ENCODE measurements at regions not wholly inside any gene's neighbourhood (a gene's known extent, or its start where the extent isn't known, plus 50 kb on each side); places are given as distances from the start of the nearest gene placed in this dataset.

DNA sequence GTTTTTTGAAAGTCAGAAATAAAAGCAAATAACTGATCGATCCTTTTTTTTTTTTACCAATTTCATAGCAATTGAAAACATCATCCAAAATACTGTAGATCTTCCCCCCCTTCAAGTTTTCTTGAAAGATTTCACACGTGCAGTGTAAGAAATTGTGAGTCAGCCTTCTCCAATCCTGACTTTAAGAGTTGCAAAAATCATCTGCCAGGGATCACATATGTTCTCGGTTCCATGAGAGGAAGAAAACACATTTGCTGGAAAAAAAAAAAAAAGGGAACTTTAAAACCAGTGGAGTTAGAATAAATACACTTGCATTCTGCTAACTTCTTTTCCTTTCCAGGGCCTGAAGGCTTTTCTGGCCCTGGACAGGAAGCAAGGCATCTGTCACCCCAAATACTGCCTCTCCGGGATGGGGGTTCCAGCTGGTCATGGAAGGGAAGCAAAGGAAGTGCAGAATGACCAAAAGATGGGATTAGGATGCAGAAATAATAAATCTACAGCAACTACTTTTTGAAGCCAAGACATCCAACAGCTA lies 198.4 kb upstream of the KIAA1217 start:
- no peak for DNase-seq (ENCODE audit: low spot score)

DNA sequence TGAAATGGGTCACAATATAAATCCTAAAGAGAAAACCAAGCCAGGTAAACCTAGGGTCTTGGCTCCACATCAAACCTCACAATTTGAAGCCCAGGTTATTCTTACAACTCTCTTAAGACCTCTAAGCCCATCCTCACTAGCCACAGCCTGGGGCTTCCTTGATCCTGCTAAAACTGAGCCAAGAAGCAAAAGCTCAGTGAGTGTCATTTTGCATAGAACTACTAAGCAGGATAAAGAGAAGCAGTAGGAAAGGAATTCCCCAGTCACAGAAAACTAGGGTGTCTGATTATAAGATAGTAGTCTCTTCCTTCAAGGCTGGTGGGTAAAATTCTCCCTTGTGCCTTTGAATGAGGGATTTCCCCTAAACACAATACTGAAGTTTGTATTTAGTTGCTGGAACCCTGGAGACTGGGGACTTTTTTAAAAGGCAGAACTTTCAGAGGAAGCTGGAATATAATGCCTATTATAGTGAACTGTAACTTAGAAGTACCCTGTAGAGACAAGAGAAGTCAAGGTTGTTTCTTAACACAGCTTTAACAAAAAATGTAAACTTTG lies 196.6 kb upstream of the KIAA1217 start:
- no peak for DNase-seq (ENCODE audit: low spot score)

DNA sequence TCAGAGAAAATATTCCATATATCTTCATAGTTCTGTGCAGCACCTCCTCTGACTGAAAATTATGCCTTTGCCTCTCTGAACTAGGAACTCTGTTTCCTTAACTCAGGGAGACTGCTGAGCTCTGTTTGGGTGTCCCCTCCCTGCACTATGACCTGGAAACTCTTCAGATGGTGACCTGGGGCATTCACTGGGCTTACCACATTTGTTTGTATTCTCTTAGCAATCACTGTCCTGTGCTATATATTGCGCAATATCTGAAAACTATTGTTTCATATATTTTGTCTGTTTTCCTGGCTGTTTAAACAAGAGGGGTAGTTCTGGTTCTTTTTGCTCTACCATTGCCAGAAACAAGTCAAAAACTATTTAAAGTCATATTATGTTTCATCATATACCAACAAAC lies 181.8 kb upstream of the KIAA1217 start:
- no peak for DNase-seq (ENCODE audit: low spot score)

DNA sequence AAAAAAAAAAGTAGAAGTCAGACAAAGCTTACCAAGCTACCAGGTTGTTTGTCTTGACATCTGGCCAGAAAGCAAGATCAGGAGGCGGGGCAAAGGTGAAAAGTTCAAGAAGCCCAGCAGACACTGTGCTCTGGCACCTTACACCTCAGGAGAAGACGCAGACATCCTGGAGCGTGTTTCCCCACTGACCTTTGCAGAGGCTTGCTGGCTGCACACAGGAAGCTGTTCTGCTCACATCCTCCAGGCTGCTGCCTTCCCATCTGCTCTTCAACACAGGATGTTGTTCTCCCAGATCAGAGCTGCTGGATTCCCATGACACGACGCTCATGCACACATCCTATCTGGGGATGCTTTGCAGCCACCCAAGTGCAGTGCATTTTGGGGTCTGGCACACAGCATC lies 174.4 kb upstream of the KIAA1217 start:
- no peak for DNase-seq (ENCODE audit: low spot score)

DNA sequence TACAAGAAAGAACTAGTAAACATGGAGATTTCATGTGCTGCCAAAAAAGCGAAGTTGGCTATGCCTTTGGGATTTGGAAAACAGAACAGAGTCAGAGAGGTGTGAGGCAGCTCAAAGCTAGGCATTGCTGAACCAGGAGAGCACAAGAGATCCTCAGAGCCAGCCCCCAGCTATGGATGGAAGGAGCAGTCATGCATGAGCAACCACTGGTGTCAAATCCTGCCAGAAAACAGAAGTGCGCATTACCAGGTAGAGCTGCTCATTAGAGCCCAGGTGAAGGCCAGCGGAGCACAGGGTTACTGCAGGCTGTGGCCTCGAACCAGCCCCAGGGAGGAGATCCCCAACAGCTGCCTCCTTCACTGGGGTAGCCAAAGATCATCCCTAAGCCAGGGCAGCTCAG lies 173.2 kb upstream of the KIAA1217 start:
- no peak for DNase-seq (ENCODE audit: low spot score)

DNA sequence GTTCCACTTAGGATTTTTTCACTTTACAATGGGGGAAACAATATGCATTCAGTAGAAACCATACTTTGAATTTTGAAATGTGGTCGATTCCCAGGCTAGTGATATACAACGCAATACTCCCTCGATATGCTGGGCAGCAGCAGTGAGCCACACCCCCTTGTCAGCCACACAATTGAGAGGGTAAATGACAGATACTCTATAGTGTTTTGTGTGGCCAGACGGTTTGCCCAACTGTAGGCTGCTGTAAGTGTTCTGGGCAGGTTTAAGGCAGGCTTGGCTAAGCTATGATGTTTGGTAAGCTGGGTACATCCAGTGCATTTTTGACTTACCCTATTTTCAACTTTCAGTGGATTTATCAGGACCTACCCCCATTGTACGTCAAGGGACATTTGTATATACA lies 169.6 kb upstream of the KIAA1217 start:
- DNase-seq (ENCODE audit: low spot score), result no peak

DNA sequence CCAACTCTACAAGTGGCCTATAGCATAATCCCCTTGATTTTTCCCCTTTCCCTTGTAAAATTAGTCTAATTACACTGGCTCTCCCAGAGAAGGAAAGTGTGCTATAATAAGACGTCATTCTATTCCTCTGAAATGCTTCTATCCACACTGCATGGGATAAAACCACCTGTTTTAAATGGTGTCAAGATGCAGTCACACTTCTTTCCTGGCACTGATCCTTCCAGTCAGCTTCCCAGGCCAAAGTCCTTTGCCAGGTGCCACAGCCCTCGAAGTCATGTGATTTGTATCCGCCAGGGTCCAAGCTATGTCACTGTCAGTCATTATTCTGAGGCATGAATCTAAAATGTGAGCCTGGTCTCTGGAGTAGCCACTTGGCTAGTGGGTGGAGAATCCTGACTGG lies 169.0 kb upstream of the KIAA1217 start:
- no peak for DNase-seq (ENCODE audit: low spot score)

DNA sequence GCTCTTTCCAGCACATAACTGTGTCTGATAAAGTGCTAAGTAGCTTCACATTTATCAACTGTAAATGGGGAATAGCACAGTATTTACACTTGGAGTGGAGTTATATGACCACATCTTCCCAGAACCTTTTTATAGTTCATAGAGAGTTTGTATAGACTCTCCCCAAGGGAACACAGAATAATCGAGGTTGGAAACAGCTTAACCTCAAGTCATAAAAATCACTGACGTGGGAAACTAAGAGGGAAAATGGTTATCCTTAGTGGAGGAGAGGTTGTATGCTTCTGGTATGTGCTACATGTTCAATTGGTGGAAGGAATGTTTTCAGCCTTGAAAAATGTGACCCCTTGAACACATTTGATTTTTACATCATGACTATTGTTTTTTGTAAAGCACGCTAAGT lies 167.9 kb upstream of the KIAA1217 start:
- DNase-seq (ENCODE audit: low spot score), result no peak

DNA sequence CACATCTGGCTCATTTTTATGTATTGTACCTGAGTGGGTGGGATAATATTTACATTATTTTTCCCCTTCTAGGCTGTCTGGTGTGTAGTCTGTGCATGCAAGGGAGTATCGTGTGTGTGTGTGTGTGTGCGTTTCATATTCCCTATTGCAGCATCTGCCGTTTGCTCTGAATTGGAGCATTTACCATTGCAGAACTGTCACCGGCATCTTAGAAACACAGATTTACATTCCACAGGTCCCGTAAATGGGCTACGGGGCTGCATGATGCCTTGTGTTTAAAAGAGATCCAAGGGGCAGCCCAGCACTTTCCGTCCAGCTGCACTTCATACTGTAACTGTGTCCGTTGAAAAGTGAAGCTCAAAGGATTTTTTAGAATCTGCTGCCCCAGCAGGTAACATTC lies 167.1 kb upstream of the KIAA1217 start:
- no peak for DNase-seq (ENCODE audit: low spot score)

DNA sequence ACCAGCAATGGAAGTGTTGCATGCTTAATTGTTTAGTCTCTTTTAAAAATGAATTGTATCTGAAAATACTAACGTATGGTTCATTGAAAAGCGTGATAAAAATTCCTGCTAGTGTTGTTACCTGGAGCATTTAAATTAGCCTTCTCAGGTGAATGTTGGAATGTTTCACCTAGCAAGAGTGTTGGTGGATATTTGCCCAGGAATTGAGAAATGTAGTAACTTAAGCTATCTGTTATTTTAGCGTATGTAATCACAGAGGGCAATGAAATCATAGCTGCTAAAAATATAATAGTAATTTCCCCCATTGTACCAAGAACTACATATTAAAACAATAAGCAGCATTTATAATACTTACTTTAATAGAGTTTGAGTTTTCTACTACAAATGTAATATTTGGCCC lies 166.1 kb upstream of the KIAA1217 start:
- DNase-seq (ENCODE audit: low spot score), result no peak

DNA sequence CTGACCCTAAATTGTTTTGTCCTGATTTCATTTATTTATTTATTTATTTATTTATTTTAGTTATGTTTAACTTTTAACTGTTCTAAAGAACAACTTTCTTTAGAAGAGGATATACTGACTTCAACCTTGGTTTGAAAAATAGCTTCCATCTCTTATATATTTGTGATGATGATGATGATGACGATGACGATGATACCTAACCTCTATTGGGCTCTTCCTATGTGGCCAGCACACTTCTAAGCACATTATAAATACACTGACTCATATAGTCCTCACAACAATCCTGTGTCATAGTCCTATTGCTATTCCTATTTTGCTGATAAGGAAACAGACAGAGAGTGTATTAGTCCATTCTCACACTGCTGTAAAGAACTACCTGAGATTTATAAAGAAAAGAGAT lies 162.9 kb upstream of the KIAA1217 start:
- DNase-seq (ENCODE audit: low spot score), result no peak

DNA sequence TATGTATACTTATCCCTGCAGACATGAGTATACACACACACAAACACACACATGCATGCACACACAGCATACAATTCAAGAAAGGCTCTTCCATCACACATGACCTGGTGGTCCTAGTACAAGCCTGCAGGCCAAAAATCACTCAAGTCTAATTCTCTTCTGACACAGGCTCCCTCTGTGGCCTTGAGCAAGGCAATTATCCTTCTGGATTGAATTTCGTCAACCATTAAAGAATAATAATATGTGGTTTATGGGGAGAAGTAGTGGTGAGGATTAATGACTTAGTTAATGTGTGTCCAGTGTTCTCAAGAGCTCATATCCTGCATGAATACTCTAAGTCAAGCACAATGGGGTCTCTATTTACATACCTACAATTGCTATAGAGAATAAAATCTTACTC lies 161.8 kb upstream of the KIAA1217 start:
- no peak for DNase-seq (ENCODE audit: low spot score)

DNA sequence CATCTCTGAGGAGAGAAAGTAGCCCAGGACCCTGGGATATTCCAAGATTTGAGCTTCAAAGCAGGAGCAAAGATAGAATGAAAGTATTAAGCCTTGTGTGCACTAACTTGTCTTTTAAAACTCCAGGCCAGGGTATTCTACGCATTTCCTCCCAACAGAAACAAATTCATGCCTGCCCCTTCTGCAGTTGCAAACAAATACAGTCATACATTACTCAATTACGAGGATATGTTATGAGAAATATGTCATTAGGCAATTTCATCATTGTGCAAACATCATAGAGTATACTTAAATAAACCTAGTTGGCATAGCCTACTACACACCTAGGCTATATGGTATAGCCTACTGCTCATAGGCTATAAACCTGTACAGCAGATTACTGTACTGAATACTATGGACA lies 154.5 kb upstream of the KIAA1217 start:
- DNase-seq (ENCODE audit: low spot score), result no peak

DNA sequence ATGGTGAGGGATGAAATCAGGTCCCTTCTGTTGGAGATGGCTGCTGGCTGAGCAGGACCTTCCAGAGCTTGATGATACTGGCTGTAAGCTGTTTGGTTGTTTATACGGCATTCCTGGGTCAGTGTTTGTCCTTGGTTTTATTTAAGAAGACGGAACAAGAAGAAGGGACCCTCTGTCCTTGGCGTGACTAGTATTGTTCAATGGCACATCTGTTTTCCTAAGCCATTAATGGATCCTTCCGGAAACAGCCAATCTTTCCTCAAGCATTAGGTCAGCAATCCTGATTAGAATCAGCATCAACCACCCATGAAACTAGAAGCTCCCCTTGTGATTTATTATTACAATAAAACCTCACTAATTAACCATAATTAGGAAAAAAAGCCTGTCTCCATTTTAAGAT lies 128.7 kb upstream of the KIAA1217 start:
- DNase-seq (ENCODE audit: low spot score), result no peak

DNA sequence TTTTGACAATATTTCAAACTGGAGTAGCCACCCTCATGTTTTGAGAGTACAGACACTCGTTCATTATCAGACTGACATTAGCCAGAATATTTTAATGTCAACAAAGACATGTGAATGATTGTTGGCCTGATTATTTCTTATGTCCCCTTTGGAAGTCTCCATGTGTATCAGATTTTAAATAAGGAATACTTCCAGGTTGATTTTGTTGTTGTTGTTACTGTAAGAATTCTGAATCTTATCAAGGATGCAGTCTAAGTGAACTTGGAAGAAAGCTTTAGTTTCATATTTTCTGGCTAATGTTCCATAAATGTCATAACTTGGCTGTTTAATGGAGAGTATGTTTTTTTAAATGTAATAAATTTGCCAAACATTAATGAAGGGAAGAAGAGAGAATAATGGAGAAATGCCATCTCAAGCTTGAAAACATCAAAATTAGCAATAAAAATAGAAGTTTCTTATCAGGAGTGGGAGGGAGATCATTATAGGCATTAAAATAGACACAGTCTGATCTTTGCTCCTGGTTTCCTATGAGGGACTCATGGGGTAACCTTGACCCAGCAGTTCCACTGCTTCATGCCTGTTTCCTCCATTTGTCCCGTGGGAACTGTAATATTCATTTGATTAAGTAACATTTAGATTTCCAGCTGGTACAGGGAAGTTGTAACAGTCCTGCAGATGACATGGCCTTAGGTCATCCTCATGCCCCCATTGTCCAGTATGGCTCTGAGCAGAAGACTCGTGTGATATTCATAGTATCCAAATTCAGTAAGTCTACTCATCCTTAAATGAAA lies 122.4 kb upstream of the KIAA1217 start:
- no peak for DNase-seq (ENCODE audit: low spot score)

DNA sequence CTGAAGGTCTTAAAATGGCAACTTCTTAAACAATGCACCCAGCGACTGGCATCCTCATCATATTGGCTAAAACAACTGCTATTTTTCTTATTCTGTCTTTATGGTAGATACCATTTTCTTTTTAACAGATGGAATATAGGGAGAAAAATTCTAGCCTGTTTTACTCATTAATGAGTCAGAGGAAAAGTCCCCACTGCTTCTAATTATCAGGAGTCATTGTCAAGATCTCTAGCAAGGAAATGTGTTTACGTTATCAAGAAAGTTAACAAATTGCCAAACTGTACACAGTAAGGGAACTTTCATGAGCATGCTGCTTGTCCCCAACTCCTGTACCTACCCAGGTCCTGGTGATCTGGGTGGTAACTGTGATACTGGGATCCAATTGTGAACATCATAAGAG lies 117.7 kb upstream of the KIAA1217 start:
- no peak for DNase-seq (ENCODE audit: low spot score)

DNA sequence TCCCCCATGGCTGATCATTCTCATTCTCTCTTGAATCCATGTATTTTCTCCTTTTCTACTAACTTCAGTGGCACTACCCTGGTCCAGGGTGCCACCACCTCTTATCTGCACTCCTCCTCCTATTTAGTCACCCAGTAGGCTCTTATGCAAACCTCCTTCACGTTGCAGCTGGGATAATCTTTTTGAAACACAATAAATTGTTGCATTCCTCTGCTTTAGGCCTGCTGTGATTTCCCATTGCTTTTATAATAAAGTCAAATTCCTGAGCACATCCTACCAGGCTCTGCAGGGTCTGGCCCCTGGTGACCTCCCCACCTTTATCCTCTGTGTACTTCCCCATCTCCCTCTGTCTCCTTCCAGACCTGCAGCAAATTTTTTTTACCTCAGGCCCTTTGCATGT lies 112.7 kb upstream of the KIAA1217 start:
- DNase-seq (ENCODE audit: low spot score), result no peak

DNA sequence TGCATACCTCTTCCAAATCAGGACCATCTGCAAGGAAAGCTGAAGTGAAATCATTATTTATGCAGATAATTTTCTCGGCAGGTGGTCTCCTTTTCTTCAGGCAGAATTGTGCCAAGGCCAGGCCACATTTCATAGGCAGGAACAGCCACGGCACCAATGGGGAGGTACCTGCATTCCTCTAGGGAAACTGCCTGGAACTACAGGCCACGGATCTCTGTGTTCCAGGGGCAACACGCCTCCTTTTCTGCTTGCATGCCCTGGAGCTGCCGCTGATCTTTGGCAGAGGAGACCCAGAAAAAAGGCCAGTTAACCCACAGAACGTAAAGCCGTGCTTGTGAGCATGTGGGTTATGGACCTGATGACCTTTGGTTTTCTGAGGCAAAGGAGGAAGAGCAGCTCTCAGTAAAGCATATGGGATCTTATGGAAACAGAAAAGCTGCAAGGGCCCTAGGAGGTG lies 111.2 kb upstream of the KIAA1217 start:
- DNase-seq (ENCODE audit: low spot score), result no peak

DNA sequence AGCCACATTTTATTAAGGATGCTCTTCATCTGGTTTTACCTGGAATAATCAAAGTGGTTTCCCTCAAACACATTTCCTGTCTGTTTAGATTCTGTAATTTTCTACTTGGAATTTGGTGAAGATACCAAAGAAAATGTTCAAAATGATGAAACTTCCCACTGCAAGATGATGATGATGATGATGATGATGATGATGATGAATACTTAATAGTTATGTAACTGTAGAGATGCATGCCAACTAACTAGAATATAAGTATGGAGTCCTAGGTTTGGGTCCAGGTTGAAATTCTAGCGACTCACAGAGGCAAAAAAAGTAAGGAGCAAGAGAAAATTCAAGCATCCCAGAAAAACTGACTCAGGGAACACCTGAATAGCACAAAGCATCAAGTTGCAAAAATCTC lies 104.0 kb upstream of the KIAA1217 start:
- no peak for DNase-seq (ENCODE audit: low spot score)

DNA sequence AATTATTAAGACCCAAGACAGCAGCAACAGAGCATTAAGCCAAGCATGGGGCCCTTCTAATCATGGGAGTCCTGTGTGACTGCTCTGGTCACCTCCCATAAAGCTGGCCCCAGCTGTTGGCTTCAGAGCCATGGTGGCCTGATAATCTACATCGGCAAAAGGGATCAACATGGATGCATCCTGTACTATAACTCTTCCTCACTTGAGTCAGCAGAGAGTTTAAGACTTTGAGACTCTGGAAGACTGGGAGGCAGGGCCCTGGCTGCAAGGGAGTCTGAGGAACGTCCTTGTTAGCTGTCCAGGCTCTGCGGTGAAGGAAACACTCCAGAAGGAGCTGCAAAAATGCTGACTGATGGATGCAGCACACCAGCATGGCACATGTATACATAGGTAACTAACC lies 95.0 kb upstream of the KIAA1217 start:
- no peak for DNase-seq (ENCODE audit: low spot score)

DNA sequence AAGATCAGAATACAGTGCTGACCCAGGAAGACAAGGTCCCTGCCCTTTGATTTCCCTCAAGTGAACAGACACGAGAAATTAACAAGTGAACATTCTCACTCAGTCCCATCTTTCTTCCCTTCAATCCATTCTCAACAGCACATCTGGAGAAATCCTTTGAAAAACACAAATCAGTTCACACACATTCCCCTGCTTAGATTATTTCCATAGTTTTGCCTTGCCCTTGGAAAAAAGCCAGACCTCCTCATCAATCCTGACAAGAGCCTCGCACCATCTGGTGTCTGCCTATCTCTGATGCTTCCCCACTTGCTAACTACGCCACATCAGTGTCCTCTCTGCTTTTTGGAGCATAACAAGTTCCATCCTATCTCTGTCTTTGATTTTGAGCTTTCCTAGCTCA lies 94.4 kb upstream of the KIAA1217 start:
- no peak for DNase-seq (ENCODE audit: low spot score)

DNA sequence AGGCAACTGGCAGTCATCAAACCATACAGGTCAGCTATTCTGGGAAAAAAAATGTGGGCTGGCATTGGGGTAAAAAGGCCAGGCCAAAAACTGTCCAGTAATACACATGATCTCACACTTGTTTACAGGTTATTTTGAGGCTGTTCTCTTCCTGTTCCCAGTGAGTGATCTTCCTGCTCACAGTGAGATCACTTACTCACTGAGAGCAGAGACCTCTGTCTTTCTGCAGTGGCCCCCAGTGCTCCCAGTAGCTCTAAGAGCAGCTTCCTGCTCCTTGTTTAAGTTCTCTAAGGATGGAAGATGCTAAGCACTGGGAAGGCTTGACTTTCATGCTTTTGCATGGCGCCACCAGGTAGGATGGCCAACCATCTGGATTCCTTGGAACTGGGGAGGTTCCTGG lies 93.5 kb upstream of the KIAA1217 start:
- DNase-seq (ENCODE audit: low spot score), result no peak

DNA sequence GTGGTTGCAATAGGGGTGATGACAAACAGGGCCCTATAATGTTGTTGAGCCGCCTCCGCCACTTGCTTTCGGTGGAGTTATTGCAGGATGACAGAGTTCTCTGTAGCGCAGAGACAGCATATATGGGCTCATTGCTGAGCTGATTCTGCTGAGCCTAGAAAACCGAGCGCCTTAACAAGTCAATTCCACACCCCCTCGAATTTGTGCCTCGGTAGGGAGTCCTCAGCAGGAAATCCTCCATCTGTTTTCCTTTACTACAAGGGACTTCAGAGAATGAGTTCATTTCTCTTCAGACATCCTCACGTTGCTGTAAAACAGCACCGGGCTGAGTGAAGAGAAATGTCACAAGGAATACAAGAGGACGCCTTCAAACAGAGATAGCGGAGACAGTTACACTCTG lies 90.7 kb upstream of the KIAA1217 start:
- DNase-seq (ENCODE audit: low spot score), result no peak

DNA sequence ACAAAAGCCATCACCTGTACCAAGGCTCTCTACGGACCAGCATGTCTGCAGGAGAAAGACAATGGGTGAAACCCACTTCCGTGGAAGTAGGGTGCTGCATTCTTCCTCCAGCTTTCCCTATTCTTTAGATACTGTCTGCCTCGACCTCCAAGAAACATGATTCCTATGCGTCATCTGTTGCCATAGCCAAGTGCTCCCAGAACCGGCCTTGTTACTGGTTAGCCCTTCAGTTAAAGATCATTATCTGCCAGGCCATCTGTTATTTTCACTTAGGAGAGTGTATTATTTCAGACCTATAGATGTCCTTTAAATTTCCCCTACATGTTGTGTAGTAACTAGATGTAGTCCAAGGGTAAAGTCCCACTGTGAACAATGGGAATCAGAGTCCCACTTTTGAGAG lies 89.0 kb upstream of the KIAA1217 start:
- no peak for DNase-seq (ENCODE audit: low spot score)

All from RKO (cell line).